Neuronal stem cell (in vitro differentiated cells): ENCODE measurements at regions not wholly inside any gene's neighbourhood (a gene's known extent, or its start where the extent isn't known, plus 50 kb on each side); places are given as distances from the start of the nearest gene placed in this dataset.
"Not testable (repeated sequence)": the region's sequence is repeated elsewhere in the genome, so short reads cannot be mapped to it uniquely, and the experiment has no call there.

ENCODE experiments used
- DNase-seq: peaks from one replicate; pipeline ENCODE4 v3.0.0-alpha.2; 2013; ENCODE audit warnings: low spot score
- H2AFZ ChIP-seq: one replicate; pipeline ENCODE4 v1.6.1; 2013; ENCODE audit warnings: mild to moderate bottlenecking, low read length, inconsistent platforms
- H2AK5ac ChIP-seq: 2 replicates; pipeline ENCODE4 v1.6.1; 2013; ENCODE audit warnings: low read depth, mild to moderate bottlenecking, inconsistent platforms, low read length, moderate library complexity, mixed read lengths
- H2BK120ac ChIP-seq: 2 replicates; pipeline ENCODE4 v1.6.1; 2013; ENCODE audit warnings: low read depth, mild to moderate bottlenecking, inconsistent platforms, low read length, moderate library complexity, mixed read lengths
- H2BK12ac ChIP-seq: one replicate; pipeline ENCODE4 v1.6.1; 2013; ENCODE audit warnings: low read length, inconsistent platforms
- H2BK15ac ChIP-seq: 2 replicates; pipeline ENCODE4 v1.6.1; 2013; ENCODE audit warnings: mild to moderate bottlenecking, low read length, inconsistent platforms, mixed read lengths
- H2BK5ac ChIP-seq: one replicate; pipeline ENCODE4 v1.6.1; 2013; ENCODE audit warnings: inconsistent platforms, mild to moderate bottlenecking, low read length, moderate library complexity
- H3K14ac ChIP-seq: one replicate; pipeline ENCODE4 v1.6.1; 2013; ENCODE audit warnings: low read length, inconsistent platforms
- H3K18ac ChIP-seq: 2 replicates; pipeline ENCODE4 v1.6.1; 2013; ENCODE audit warnings: low read length, inconsistent platforms
- H3K23ac ChIP-seq: 2 replicates; pipeline ENCODE4 v1.6.1; 2013; ENCODE audit warnings: low read depth, mild to moderate bottlenecking, mixed read lengths, low read length, inconsistent platforms; ENCODE audit not compliant: poor library complexity
- H3K27ac ChIP-seq: replicated peaks from 3 replicates; pipeline ENCODE4 v1.5.1; 2013; ENCODE audit warnings: low read length, inconsistent platforms
- H3K27me3 ChIP-seq, 3 experiments: 2 replicates each; pipeline ENCODE4 v1.6.1; 2013; ENCODE audit warnings: low read length in 3 of 3, mild to moderate bottlenecking in 2 of 3, inconsistent platforms in 1 of 3, low read depth in 1 of 3, mixed read lengths in 1 of 3, moderate library complexity in 1 of 3; ENCODE audit not compliant: control insufficient read depth in 3 of 3, insufficient read depth in 3 of 3
- H3K36me3 ChIP-seq, 2 donors: replicated peaks in 1 of 2; 2 replicates each; pipeline ENCODE4 v1.6.1; 2013; ENCODE audit warnings: low read length in 2 of 2; ENCODE audit not compliant: control insufficient read depth in 2 of 2, insufficient read depth in 2 of 2
- H3K4ac ChIP-seq: 2 replicates; pipeline ENCODE4 v1.6.1; 2013; ENCODE audit warnings: inconsistent platforms, mild to moderate bottlenecking, low read length, moderate library complexity
- H3K4me1 ChIP-seq, 2 donors: 1 replicate in 1 of 2; 2 replicates in 1 of 2; pipeline ENCODE4 v1.6.1; 2013; ENCODE audit warnings: low read length in 2 of 2, low read depth in 1 of 2; ENCODE audit not compliant: control insufficient read depth in 2 of 2, insufficient read depth in 1 of 2
- H3K4me2 ChIP-seq: one replicate; pipeline ENCODE4 v1.6.1; 2013; ENCODE audit warnings: mild to moderate bottlenecking, low read length, inconsistent platforms; ENCODE audit not compliant: insufficient read depth, poor library complexity, severe bottlenecking
- H3K4me3 ChIP-seq, 2 donors: 2 replicates each; pipeline ENCODE4 v1.5.1; 2013; ENCODE audit warnings: low read length in 2 of 2, mild to moderate bottlenecking in 2 of 2, inconsistent platforms in 1 of 2, moderate library complexity in 1 of 2
- H3K79me1 ChIP-seq: one replicate; pipeline ENCODE4 v1.6.1; 2013; ENCODE audit warnings: low read depth, mild to moderate bottlenecking, inconsistent platforms, low read length, moderate library complexity
- H3K9ac ChIP-seq: one replicate; pipeline ENCODE4 v1.6.1; 2013; ENCODE audit warnings: mild to moderate bottlenecking, low read depth, low read length, inconsistent platforms; ENCODE audit not compliant: poor library complexity
- H3K9me3 ChIP-seq, 2 donors: replicated peaks in 1 of 2; 2 replicates each; pipeline versions ENCODE3 to v1.6.1; 2013; ENCODE audit warnings: low read length in 2 of 2, mild to moderate bottlenecking in 2 of 2, inconsistent platforms in 1 of 2, low read depth in 1 of 2, mixed read lengths in 1 of 2, moderate library complexity in 1 of 2; ENCODE audit not compliant: control insufficient read depth in 2 of 2, insufficient read depth in 1 of 2
- H4K8ac ChIP-seq: one replicate; pipeline ENCODE4 v1.6.1; 2013; ENCODE audit warnings: low read depth, mild to moderate bottlenecking, inconsistent platforms, low read length, moderate library complexity
- H4K91ac ChIP-seq: one replicate; pipeline ENCODE4 v1.6.1; 2013; ENCODE audit warnings: low read length, low read depth, mild to moderate bottlenecking, inconsistent platforms; ENCODE audit not compliant: poor library complexity
- WGBS, 2 donors: extraction: QIAGEN DNeasy Blood & Tissue Kit; methylation state at CpG; one replicate each; pipeline ENCODE4 v1.1.7; 2013; ENCODE audit warnings: missing lambda C conversion rate in 2 of 2, mixed read lengths in 1 of 2; ENCODE audit not compliant: insufficient read length in 2 of 2, insufficient replicate concordance in 1 of 2; ENCODE audit errors: extremely low coverage in 2 of 2; 5-methylcytosine and 5-hydroxymethylcytosine counted together

- Histone ChIP-seq H3K9me3 (no peaks in the 10 kb centered on the region), H3K14ac (no peak overlapping the region), H2BK5ac (no peak overlapping the region), H2AK5ac (no peak overlapping the region), H4K91ac (no peak overlapping the region), H2BK120ac (no peak overlapping the region), H2BK12ac (no peak overlapping the region), H3K18ac (no peak overlapping the region), H3K4ac (no peak overlapping the region), H3K27me3 (no peaks in the 10 kb centered on the region), H3K36me3 (no peaks in the 10 kb centered on the region), H3K23ac (no peak overlapping the region), H3K4me1 (no peaks in the 10 kb centered on the region), H2BK15ac (no peak overlapping the region), H4K8ac (no peak overlapping the region), H3K9ac (no peak overlapping the region), H3K4me2 (no peak overlapping the region), H3K27ac (no peak overlapping the region), H3K4me3 (no peak overlapping the region), H2AFZ (no peak overlapping the region), H3K79me1 (no peaks in the 10 kb centered on the region)
- no peak for DNase-seq
- no CpG with 5 or more reads among the region's 1 CpG for WGBS, 2 donors
Observed at GRCh38 chr13:89214185-89214584, 1543.0 kb downstream of the SLITRK5 start.

GRCh38 chr13:89215319-89215718 lies 1544.1 kb downstream of the SLITRK5 start:
- H3K23ac ChIP-seq, H2AFZ ChIP-seq, H3K27me3 ChIP-seq, H3K9ac ChIP-seq, H3K9me3 ChIP-seq, H4K8ac ChIP-seq, H3K14ac ChIP-seq, H3K4me3 ChIP-seq, DNase-seq, H3K4ac ChIP-seq, H3K18ac ChIP-seq, H3K36me3 ChIP-seq, H3K4me2 ChIP-seq, H2AK5ac ChIP-seq, H2BK15ac ChIP-seq, H2BK5ac ChIP-seq, H3K27ac ChIP-seq, H3K4me1 ChIP-seq, H2BK120ac ChIP-seq, H4K91ac ChIP-seq, H3K79me1 ChIP-seq, H2BK12ac ChIP-seq: not testable (repeated sequence)
- WGBS, 2 donors = no CpG with 5 or more reads among the region's 13 CpGs

- H2BK15ac ChIP-seq = no peak overlapping the region
- no peak overlapping the region for H4K91ac ChIP-seq
- DNase-seq = no peak
- H3K36me3 ChIP-seq = no peaks in the 10 kb centered on the region
- H3K9ac ChIP-seq = no peak overlapping the region
- H3K4ac ChIP-seq = no peak overlapping the region
- no peak overlapping the region for H3K23ac ChIP-seq
- no peak overlapping the region for H4K8ac ChIP-seq
- no peak overlapping the region for H3K14ac ChIP-seq
- H3K18ac ChIP-seq = no peak overlapping the region
- H3K27ac ChIP-seq = no peak overlapping the region
- no peak overlapping the region for H2AK5ac ChIP-seq
- no peak overlapping the region for H3K4me3 ChIP-seq
- H2BK12ac ChIP-seq = no peak overlapping the region
- no peak overlapping the region for H2BK120ac ChIP-seq
- H3K27me3 ChIP-seq = no peaks in the 10 kb centered on the region
- no peaks in the 10 kb centered on the region for H3K79me1 ChIP-seq
- H3K9me3 ChIP-seq = peaks cover 6 to 9% of the 10 kb centered on the region in 2 donors
- H3K4me2 ChIP-seq = no peak overlapping the region
- H2AFZ ChIP-seq = no peak overlapping the region
- no peak overlapping the region for H2BK5ac ChIP-seq
- H3K4me1 ChIP-seq = no peaks in the 10 kb centered on the region
Observed at GRCh38 chr13:89217813-89218212, 1546.6 kb downstream of the SLITRK5 start.

GRCh38 chr13:89221557-89222158 lies 1550.5 kb downstream of the SLITRK5 start:
- Histone ChIP-seq H3K9me3 (peaks cover 6 to 9% of the 10 kb centered on the region in 2 donors), H3K23ac (no peak overlapping the region), H3K4me1 (no peaks in the 10 kb centered on the region), H2AK5ac (no peak overlapping the region), H2AFZ (no peak overlapping the region), H3K14ac (no peak overlapping the region), H4K91ac (no peak overlapping the region), H3K79me1 (no peaks in the 10 kb centered on the region), H2BK15ac (no peak overlapping the region), H3K18ac (no peak overlapping the region), H3K27ac (no peak overlapping the region), H3K9ac (no peak overlapping the region), H3K36me3 (no peaks in the 10 kb centered on the region), H4K8ac (no peak overlapping the region), H2BK5ac (no peak overlapping the region), H2BK12ac (no peak overlapping the region), H3K27me3 (no peaks in the 10 kb centered on the region), H3K4me3 (no peak overlapping the region), H2BK120ac (no peak overlapping the region), H3K4me2 (no peak overlapping the region), H3K4ac (no peak overlapping the region)
- WGBS, 2 donors = no CpG with 5 or more reads among the region's 1 CpG
- no peak for DNase-seq
